Activated CD8-positive, alpha-beta memory T cell treated with anti-CD3 and anti-CD28 coated beads for 36 hours (primary cell): ENCODE measurements at regions not wholly inside any gene's neighbourhood (a gene's known extent, or its start where the extent isn't known, plus 50 kb on each side); places are given as distances from the start of the nearest gene placed in this dataset.
"Not testable (repeated sequence)": the region's sequence is repeated elsewhere in the genome, so short reads cannot be mapped to it uniquely, and the experiment has no call there.

Experiments used
- CTCF ChIA-PET: fragments of 350-600 bp; sonication (Branson Sonifier 250); formaldehyde crosslinking; loops from one replicate; lab custom pipeline; 2021; ENCODE audit warnings: antibody characterized with exemption; lab: Charles Lee
- POLR2A ChIA-PET: fragments of 350-600 bp; sonication (Branson Sonifier 250); formaldehyde crosslinking; loops from one replicate; lab custom pipeline; 2021; ENCODE audit warnings: antibody characterized with exemption; lab: Charles Lee

DNA sequence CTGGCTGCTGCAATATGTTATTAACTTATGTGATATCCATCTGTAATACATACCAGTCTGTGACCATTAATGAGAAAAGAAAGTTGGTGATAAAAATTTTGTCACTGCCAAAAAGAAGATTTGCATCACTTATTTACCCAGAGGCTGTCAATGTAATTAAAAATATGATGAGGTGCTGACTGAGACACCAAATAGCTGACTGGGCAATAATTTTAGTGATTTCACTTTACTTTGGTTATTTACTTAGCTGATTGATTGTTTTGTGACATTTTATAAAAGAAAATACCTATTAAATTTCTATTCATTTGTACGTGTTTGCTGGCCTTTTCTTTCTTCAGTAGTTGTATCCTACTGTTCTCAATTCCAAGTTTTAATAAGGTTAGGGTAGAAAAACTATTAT is 139.2 kb downstream of the HLX start:
- ChIA-PET CTCF (no interaction called here), POLR2A (no interaction called here)

DNA sequence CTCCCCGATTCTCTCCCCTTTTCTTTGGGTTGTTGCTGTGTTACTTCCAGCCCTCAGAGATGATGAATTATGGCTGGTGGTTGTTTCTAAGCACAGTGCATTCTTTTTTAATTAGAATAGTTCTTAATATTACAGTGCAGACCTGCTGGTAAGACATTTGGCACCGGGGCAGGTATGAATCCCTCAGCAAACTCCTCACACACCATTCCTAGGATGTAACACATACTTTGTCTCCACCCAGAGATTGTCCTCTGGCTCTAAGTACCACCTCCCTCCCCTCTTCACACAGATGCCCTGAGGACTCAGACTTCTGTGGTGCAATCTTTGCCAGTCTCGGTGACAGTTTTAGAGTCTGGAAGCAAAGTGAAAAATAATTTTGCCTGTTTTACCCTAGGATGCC is 143.1 kb downstream of the HLX start:
- ChIA-PET CTCF (no interaction called here), POLR2A (no interaction called here)

DNA sequence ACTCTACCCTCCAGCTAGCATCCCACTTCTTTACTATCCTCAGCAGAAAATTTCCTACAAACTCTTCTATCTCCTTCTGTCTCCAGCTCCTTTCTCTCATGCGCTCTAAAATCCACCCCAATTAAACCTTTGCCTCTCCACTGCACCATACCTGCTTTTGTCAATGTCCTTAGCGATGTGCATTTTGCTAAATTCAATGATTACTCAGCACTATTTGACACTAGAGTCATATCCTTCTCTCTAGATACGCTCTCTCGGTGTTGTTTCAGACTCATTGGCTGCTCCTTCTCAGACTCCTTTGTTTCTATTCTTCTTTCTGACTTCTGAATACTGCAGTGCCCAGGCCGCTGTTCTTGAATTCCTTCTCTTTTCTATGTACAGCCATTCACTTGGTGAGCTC is 144.2 kb downstream of the HLX start:
- CTCF ChIA-PET, result no interaction called here
- POLR2A ChIA-PET, result no interaction called here

DNA sequence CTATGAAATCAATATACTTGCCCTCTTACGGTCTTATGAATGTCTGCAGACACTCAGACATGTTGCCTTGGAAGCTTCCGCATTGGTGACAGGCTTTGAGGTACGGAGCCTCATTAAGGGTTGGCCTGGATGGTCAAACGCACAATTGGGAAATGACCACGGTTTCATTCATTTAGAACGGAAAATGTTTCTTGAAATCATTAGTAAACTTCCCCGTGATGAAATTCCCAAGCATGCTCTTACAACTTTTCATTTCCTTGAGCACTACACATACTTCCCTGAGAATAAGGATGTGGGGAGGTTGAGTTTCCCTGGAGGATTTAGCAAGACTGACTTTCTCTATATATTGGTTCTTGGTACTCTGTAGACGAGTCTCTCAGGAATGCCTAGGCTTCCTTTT is 146.3 kb downstream of the HLX start:
- ChIA-PET CTCF (no interaction called here), POLR2A (no interaction called here)

DNA sequence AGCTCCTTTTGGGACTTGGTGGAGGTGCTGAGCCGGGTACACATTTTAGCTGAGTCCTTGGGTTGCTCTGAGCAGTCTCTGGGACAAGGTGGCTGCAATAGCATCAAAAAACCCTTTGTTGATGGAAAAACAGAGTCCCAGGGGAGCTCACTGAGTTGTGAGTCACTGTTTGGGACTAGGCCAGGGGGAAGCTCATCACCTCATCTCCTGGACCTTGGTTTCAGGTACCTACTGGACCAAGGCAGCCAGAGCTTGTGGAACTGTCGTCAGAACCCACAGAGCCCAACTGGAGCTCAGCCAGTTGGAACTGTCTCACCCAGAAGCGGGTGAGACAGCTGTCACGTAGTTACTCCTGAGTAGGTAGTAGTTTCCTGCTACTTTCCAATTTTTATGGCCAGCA is 146.7 kb downstream of the HLX start:
- ChIA-PET CTCF (no interaction called here), POLR2A (no interaction called here)

DNA sequence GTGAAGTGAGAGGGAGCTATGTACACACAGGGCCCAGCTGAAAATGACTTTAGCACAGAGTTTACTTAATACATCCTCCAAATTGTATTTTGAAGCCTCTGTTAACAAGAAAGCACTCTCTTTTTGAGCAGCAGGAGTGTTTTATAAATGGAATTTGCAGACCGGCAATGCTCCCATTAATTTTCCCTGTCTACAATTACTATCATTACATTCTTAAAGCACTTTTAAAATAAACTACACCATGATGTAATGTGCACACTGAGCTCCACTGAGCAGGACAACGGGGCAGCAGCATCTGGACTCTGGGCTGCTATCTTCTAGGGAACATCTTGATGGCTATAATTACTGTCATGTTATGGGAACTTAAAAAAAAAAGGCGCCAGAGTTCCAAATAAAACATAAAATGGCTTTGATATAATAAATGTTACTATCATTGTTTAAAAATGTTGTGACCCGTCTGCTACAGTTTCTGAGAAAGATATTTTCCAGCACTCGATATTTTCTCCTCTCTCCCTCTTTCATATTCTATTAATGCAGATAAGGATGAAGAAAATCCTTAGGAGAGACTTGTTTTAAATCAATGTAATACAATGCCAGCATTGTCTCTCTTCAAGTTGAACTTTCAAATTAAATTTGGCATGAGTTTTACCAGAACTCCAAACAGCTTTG is 150.9 kb downstream of the HLX start:
- CTCF ChIA-PET, result no interaction called here

DNA sequence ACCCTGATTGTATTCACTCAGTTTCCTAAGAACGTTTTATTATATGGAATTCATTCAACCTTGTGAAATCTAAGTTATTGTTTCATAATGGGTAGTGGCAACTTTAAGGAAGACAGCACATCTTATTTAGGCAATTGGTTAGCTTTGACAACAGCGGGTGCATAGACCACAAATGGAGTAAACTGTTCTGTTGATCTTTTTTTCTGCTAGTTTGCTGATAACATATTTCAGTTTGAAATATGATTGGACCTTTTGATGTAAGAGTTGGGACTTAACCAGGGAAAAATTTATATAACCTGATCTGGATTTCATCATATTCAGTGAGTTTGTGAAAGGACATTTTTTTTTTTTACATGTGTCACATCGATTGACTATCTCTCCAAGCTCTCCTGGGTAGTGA is 151.7 kb downstream of the HLX start:
- POLR2A ChIA-PET, result no interaction called here
- CTCF ChIA-PET, result no interaction called here

More for the DNA sequence above, 150.9 kb downstream of the HLX start:
- POLR2A ChIA-PET, result no interaction called here

DNA sequence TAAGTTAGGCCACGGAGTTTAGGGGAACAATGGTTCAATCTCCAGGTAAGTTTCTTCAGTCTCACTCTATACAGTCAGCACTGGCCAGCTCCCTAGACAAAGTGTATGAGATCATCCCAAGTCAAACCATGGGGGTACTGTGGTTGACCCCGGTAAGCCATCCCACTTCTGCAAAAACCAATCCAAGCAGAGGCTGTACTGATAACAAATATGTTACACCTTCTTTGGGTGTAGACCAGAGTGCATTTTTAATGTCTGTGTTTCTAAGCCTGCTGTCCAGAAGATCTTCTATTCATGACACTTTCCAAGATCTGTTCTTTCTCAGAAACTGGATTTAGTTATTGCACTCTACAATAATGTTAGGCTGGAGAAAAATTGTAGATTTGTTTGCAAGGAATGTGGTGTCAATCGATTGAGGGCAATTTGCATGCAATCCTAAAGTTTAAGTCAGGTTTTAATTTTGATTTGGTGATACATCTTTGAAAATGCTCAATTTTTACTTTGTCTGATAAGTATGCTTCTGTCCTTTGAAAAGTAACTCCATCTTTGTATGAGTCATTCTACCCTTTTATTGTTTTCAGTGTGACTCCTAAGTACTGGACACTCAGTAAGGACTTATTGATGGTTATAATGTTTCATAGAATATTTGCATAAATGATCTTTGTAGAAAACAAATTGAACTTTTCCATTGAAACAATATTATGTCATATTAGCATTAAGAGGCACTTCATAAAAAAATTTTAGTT is 152.4 kb downstream of the HLX start:
- CTCF ChIA-PET, result no interaction called here
- POLR2A ChIA-PET, result no interaction called here

DNA sequence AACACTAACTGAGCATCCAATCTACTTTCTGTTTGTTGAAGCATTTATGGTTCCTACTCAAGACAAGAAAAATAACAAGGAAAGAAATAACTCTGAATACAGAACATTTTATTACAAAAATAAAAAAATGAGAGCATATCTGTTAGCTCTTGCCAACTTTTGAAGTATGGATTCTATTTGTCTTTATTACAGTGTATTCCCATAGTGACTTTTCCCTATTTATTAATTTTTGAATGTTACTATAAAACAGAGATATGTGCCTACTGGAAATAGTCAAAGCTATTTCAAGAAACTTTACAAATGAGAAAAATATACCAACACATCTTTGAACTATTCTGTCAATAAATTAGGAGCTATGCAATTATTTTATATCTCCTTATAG is 153.0 kb downstream of the HLX start:
- POLR2A ChIA-PET, result no interaction called here
- CTCF ChIA-PET, result no interaction called here

DNA sequence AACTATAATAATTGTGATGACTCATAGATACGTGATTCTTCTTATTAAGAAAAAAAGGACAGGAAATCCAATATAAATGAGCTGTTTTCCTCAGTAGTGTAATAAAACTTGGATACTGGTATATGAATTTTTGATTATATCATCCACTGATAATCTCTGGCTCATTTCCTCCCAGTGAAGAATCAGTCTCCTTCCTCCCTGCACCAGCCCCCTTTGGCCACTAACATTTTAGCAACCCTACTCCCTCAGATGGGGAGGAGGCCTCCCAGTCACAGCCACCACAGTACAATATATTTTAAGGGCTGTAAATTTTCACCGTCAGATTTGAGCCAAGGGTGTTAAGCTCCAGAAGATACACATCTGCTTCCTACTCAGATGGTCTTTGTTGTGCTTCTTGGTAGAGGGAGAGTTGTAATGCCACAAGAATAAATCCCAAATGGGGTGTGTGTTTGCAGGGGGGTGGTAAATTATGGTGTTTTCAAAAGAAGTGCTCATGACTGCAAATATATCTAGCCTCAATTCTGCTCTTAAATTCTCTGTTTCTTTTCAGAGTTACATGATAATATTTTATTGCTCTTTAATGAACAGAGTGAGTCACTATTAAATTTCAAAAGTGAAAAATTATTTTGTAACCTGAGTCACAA is 153.5 kb downstream of the HLX start:
- CTCF ChIA-PET, result no interaction called here

DNA sequence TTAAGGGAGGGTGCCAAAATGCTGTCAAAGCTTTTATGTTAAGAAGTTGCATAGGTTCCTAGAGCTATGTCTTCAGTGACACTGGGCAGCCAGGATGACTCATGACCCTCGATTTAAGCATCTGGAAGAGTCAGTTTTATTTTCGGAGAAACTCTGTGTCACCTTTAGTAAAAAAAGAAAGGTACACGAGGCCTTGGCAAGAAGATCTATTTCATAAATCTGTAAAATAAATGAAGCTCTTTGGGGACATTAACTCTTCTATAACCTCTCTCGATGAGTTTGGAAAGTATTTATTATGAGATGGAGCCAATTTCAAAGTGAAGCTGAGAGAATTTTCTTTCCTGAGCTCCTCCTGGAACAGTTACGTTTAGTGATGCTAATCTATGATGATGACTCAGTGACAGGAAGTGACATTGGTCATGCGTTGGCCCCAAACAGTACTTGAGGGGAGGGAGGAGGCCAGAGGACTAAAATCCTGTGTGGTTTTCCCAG is 156.5 kb downstream of the HLX start:
- CTCF ChIA-PET, result no interaction called here
- POLR2A ChIA-PET, result no interaction called here

More for the DNA sequence above, 153.5 kb downstream of the HLX start:
- POLR2A ChIA-PET, result no interaction called here

DNA sequence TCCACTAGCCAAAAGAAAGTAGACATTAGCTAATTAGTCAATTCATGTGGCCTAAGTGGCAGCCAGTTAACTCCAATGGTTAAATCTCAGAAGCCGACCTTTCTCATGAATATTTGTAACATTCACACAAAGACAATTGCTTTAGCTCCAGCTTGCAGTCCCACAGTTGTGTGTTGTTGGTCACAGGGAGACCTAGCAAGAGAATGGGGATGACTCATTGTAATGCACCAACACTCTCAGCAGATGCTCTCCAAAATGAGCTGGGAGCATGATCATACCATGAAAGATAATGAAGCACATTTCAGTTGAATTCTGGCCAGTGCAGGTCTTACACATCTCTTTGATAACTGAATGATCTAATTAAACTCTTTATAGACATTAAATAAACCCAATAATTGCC is 160.4 kb downstream of the HLX start:
- ChIA-PET CTCF (no interaction called here), POLR2A (no interaction called here)

DNA sequence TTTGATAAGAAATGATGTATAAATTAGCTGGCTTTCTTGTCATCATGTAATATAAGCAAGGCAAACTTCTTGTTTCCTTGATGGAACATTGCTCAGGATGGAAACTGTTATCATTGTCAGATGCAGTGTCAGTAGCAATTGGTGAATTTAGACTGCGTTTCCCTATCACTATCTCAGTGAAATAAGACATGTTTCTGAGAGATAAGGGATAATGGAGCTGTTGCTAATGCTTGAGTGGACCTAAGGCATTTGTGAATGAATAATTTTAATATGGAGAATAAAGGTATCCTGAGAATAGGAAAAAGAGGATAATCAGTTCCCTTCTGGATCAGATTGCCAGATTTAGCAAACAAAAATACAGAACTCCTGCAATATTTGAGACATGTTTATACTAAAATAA is 160.9 kb downstream of the HLX start:
- ChIA-PET POLR2A (no interaction called here), CTCF (no interaction called here)

DNA sequence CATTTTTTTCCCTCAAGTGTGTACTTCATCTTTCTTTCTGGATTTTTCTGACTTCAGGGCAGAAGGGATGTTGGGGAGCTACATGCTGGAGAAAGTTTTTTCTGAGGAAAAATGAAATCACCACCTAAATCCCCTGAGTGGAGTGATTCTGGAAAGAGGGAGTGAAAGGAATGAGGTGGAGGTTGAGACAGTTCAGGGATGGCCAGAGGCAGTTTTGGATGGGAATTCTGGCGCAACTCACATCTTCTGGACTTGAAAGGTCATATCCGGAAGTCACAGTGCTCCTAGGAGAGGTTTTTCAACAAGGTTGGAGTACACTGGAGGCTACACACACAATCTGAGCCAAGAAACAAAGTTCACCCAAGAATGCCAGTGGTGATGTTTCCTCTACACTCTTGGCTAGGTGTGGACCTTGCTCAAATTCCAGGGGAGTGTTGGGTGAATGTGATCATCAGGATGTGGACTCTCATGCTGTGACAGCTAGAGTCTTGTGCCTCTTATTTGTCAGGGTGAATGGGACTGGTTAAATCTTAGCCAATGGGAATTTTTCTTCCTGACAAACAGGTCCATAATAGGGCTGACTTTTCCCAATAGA is 161.5 kb downstream of the HLX start:
- POLR2A ChIA-PET, result interaction anchor here (0.6 kb wide), 2 partner anchors 208 to 1050 kb away, joined by 3 to 4 read pairs; no protein-coding TSS in a partner anchor
- CTCF ChIA-PET, result no interaction called here

DNA sequence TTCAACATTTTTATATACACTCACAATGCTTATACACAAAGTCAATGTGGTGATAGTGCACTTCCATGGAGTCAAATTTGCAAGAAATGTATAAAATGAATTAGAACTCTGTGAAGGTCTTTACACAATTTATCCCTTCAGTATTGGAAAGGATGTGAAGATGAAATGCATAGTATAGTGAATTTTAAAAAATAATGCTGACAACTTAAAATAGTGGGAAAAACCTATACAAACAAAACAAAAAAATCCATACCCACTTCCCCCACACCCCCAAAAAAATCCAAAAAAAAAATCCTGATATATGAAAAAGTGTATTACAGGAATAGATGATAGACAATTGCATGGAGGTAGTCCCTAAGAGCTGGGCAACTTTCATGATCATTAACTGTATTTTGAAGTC is 165.3 kb downstream of the HLX start:
- CTCF ChIA-PET, result no interaction called here
- POLR2A ChIA-PET, result no interaction called here

DNA sequence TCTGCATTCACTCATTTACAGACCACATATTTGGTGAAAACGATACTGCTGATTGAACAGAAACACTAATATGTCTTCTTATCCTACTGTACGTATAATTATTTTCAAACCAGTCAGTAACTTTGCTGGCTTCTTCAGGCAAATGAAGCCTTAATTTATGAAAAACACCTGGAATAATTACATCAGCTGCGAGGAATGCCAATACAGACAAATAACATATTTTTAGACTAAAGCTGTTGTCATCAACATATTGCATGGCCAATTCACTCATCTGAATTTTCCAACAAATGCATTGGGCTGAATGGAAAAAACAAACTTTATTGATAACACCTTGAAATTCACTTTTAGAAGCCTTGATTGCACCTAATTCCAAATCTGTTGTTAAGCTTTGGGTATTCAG is 165.9 kb downstream of the HLX start:
- ChIA-PET POLR2A (no interaction called here), CTCF (no interaction called here)

DNA sequence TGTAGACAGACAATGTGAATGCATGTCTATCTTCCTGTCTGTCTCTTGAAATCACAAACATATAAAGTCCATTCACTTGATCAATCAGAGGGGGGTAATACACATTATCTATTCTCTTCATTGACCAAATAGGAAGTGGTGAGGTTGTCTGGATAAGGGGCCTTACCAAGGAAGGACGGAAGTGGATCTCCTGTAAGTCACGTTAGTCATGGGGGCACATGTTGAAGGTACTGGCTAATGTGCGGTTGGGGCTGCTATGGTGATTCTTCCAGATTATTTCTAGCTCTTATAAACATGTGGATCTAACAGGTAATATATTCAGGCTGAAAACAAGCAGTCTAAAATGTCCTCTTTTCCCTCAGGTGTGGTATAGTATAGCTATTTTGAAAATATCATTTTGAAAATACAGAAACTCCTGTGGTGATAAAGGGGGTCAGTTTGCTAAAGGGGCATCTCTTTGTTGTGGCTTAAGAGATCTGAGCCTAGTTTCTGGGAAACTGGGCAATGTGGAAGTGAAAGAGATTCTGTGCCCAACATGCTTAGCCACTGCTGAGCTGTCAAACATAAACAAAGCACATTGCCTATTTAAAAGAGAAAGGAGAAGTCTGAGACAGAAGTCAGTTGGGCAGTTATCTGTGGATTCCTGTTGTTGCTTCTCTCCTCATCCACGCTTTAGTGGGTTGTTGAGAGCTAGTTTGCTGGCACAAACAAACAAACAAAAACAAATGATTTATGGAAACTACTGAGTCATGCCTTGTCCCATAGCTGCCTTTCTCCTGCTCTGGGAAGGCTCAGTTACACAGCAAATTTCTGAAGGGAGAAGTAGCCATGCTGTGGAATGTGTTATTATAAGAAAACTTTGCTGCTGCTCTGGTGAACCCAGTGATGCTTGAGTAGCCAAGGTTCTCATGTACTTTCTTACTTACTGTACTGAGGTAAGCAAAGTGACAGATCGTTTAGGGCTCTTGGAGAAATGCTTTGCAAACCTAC is 166.9 kb downstream of the HLX start:
- CTCF ChIA-PET, result no interaction called here
- POLR2A ChIA-PET, result no interaction called here

DNA sequence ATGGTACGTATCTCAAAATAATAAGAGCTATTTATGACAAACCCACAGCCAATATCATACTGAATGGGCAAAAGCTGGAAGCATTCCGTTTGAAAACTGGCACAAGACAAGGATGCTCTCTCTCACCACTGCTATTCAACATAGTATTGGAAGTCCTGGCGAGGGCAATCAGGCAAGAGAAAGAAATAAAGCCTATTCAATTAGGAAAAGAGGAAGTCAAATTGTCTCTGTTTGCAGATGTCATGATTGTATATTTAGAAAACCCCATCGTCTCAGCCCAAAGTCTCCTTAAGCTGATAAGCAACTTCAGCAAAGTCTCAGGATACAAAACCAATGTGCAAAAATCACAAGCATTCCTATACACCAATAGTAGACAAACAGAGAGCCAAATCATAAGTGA is 172.1 kb downstream of the HLX start:
- POLR2A ChIA-PET, CTCF ChIA-PET: not testable (repeated sequence)

DNA sequence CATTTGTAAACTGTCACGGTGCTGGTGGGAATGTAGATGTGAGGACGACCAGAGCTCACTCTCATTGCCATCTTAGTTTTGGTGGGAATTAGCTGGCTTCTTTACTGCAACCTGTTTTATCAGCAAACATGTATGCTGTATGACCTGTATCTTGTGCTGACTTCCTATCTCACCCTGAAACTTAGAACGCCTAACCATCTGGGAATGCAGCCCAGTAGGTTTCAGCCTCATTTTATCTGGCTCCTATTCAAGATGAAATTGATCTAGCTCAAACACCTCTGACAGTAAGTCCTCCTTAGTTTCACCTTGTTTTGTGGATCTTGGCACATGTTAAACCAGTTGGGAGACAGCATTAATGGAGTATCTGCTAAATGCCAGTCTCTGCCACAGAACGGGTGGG is 174.6 kb downstream of the HLX start:
- POLR2A ChIA-PET, result no interaction called here
- CTCF ChIA-PET, result no interaction called here
